NCI-H345 treated with DMSO at 0.1 percent for 48 hours (cell line): ENCODE measurements at regions not wholly inside any gene's neighbourhood (a gene's known extent, or its start where the extent isn't known, plus 50 kb on each side); places are given as distances from the start of the nearest gene placed in this dataset.
A peak's percentile ranks its signal among the peaks of the same experiment; 100 is the strongest.
"Not testable (repeated sequence)": the region's sequence is repeated elsewhere in the genome, so short reads cannot be mapped to it uniquely, and the experiment has no call there.

ENCODE experiments used
- DNase-seq: peaks from one replicate; lab custom pipeline; 2025; ENCODE audit not compliant: unreplicated experiment; lab: John Stamatoyannopoulos, UW

DNA sequence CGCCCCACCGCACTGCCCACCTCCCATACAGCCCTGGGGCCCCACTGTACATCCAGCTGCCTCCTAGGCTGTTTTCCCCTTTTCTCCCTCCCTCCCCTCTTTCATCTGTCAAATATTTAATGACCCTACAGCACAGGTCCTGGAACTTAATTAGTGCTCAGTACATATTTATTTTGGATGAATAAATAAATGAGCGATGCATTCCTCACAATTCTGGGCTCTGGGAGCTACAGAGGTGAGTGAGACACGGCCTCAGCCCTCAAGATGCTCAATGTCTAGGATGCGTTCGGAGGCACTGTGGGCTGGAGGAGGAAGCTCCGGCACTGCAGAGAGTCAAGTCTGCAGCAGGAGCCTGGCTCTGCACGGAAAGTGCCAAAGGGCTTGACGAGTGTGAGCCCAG, 175.0 kb downstream of the FAM43A start:
- no peak for DNase-seq

DNA sequence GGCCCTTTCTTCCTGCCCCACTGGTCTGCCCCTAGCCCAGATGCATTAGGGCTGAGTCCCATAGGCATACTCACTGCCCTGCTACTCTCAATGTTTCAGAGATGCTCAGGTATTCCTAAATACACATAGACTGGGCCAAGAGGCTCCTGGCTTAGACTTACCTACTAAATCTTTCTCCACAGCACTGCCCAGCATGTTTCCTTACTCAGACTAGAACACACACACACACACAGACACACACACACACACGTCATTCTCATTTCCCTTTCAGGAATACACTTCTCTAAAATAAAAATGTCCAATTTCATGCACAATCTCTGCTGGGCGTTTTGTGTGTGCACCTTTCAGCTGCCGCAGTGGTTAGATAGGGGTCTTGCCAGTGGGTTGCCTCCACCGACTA, 175.7 kb downstream of the FAM43A start:
- DNase-seq: no peak

DNA sequence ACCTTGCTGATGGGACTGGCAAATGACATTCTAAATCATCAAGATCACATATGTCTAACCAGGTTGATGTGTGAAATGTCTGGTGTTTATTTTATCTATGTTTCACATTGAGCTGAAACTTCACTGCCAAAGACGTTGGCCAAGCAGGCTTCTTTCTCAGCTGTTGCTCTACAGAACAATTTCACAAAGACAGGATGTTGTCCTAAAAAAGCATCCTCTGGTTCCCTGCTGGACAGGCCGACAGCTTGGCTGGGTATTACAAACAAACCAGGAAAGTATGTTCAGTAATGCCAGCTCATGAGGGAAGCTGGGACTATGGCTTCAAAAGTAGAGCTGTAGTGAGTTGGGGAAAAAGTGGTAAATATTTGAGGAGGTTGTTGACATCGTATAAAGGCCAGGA, 179.4 kb downstream of the FAM43A start:
- no peak for DNase-seq

DNA sequence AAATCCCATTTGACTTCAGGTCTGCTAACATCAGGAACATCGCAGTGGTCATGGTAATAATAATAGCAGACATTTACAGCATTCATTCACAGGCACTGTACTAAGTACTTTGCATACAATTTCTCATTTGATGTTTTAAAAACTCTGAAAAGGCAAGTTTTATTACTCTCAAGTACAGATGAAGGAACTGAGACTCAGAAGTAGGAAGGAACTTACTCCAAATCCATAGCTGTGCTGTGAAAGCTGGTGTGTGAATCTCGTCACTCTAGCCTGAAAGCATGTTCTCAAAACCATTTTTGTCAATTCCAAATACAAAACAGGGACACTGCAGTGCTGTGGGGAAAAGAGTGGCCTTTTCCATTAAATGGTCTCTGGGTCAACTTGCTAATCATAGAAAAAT, 179.9 kb downstream of the FAM43A start:
- no peak for DNase-seq

DNA sequence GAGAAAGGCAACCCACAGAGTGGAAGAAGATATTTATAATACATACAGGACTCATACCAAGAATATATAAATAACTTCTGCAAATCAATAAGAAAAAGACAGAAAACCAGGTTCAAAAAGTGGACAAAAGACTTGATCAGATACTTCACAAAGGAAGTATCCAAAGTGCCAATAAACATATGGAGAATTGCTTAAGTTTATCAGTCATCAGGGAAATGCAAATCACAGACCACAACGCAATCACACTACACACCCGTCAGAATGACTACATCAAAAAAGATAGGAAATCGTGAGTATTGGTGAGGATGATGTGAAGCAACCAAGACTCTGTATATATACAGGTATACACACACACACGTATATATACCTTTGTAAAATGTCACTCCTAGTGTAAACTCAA, 180.6 kb downstream of the FAM43A start:
- DNase-seq: no peak

DNA sequence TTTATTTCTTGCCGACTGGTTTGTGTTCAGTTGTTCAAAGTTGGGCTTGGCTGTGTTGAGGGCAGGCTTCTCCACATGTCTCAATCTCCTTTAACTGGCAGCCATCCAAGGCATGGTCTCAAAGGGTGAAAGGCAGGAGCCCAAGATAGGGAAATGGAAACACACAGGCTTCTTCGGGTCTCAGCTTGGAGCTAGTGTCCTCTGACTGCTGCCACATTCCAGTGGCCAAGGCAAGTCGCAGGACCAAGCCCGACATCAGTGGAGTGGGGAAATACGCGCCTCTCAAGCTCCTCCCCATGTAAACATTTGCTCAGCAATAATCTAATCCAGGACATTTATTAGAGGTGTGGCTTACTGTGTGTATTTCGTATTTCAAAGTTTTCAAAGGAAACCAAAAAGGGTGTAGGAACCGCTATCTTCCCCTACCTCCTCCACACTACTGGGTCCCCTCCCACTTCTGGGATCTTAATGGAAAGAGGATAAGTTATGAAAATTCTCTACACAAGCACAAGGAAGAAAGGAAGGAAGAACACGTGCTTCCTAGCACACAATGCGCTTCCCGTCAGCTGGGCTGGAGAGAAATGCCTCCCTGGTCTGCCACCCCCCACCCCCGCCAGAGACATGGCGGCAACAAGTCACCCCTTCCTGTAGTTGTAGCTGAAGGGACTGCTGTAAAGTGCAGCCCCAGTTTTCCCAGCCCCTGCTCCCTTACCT, 181.7 kb downstream of the FAM43A start:
- DNase-seq: no peak

DNA sequence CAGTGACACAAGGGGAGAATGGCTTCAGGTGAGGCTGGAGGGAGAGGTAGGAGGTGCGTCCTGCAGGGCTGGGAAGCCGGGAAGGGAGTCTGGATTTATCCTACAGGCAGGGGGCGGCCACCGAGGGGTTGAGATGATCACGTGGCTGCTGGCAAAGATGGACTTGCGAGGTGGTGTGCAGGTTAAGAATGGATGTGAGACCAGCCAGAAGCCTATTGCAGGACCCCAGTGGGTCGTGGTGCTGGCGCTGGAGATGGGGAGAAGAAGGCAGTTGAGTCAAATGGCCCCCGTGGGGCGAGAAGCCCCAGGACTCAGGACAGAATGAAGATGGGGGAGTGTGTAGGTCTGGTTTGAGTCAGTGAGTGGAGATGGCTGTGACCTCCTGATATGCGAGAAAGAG, 183.1 kb downstream of the FAM43A start:
- DNase-seq: no peak

DNA sequence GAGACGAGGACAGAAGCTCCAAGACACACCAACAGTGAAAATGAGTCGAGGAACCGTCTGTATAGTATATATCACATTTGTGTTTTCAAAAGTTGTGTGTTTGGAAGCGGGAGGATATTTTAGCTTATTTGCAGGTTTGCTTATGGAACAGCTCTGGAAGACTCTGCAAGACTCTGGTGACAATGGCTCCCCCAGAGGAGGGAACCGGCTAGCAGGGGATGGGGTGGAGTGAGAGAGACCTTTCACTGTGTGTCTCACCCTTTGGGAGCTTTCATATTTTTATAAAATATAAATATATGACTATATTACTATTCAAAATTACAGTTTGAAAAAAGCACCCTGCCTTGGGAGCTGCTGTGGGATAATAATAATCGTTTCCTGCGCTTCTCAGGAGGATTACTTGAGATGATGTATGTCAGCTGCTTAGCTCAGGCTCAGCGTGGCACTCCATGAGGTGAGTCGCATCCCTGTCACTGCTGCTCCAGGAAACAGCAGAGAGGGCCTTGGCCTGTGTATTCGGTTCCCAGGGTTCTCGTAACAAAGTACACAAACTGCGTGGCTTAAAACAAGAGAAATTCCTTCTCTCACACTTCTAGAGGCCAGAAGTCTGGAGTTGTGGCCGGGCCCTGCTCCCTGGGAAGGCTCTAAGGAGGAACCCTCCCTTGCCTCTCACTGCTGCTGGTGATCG, 183.9 kb downstream of the FAM43A start:
- no peak for DNase-seq

DNA sequence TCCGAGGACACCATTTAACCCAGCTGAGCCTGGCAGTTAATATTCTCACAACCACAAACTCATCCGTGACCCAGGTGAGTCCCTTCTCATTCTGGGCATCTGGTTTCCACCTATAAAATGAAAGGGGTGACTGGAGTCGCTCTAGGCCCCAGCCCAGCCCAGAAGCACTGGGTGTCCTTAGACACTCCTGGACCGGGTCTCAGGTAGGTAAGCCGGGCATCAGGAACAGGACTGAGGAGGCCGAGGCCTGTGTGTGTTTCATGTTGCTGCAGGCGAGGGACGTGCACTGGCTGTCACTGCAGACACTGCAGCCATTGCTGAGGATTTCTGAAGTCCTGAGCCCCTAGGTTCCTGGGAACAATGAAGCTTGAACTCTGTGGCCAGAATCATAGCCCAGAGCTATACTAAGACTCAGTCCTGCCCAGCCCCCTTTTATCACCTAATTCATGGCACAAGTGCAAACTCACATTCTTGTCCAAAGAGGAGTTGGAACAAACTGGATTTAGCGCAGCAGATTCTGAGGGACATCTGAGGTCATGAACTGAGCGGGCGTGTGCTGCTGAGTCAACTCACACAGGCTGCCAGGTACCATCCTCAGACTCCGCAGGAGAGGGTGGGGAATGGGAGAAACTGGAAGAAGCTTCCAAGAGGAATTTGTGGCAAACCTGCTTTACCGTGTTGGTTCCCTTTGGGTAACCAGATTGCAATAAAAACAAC, 184.9 kb downstream of the FAM43A start:
- no peak for DNase-seq

DNA sequence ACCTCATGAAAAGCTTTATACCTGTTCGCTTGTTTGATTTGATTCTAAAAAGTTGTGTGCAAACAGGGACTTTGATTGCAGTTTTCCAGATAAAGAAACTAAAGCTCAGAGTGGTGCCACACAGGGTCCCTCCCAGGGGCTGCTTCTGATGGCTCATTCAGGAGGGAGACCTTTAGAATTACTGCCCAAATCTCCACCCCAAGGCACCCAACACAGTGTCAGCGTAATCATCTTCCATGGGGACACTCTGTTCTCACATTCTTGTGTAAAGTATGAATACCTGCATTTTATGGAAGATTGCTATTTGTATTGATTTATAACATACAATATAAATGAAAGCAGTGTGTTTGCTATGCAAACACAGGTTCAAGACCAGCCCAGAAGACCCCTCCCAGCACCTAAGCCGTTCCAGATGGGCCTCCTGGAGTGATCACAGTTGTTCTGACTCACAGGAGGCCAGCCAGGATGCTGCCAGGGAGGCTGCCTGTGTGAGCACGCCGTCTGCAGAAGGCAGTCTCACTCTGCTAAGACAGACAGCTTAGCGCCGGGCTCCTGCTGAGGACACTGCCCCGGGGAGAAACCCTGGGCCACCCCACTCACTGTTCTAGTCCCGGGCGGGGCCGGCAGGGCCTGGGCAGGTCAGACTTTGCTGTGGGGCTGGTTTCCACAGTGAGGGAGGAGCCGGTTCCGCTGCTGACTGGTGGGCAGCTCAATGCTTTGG, 185.6 kb downstream of the FAM43A start:
- peak; percentile 89 for DNase-seq

DNA sequence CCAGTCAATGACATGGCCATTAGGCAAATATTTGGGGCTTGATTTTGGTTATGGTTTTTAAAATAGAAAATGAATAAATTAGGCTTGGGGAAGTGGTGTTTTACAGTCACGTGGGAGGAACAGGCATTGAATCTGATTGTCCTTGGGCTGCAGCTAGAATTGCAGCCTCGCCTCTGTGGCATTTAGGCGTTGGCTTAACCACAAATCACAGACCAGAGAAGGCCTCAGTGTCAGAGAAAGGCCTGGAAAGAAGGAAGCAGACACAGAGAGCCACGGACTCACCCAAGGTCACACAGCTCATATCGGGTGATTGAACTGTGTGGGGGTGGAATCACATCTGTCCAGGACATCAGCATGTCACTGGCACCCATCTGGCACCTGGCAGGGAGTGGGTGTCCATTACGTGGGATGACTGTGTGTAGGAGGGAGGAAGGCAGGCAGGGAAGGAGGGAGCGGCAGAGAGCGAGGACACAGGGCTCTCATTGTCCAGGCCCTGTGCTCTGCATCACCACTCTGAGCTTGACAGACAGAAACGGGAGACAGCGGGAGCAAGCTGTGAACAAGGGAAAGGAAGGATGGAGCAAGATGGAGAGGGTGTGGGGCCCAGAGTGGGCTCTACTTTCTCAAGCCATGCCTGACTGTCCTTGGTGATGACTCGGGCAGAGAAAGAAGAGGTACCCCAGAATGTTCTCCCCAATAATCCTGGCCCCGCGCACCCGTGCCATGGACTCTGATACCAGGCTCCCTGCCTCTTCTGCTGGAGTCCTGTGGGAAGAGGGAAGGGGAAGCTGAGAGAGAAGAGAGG, 186.4 kb downstream of the FAM43A start:
- DNase-seq: no peak

DNA sequence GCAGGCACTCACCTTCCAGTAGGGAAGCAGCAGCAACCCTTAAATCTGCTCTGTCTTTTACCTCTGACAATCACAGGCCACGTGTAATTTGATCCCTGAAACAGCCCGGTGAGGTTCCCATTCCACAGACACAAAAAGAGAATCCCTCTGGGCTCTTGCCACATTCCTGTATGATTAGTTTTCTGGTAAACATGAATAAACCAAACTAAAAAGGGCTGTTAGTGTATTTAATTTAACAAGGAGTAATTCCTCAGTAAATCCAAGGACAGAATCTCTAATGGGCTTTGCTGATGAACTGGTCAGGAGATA, 186.9 kb downstream of the FAM43A start:
- DNase-seq: no peak

DNA sequence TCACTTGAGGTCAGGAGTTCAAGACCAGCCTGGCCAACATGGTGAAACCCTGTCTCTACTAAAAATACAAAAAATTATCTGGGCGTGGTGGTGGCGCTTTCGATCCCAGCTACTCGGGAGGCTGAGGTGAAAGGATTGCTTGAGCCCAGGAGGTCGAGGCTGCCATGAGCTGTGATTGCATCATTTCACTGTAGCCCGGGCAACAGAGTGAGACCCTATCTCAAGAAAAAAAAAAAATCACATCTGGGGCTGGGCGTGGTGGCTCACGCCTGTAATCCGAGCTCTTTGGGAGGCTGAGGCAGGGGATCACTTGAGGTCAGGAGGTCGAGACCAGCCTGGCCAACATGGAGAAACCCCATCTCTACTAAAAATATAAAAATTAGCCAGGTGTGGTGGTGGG, 187.8 kb downstream of the FAM43A start:
- DNase-seq: not testable (repeated sequence)

DNA sequence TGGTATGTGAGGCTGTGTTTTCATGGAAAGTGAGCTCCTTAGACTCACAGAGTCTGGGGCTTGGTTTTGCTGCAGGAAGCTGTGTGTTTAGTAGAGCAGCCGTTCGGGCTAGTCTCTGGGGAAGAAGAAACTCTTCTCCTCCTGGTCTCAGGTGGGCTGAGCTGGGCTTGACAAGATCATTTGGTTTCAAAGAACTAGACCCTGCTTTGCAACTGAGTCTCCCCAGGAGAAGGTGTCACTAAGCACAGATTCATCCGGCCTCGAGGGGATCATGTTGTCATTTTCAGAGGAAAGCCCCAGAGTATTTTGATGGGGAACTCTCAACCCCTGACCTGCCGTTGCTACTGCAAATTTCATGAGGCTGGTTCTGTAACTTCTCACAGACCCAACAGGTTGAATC, 188.5 kb downstream of the FAM43A start:
- DNase-seq: no peak

DNA sequence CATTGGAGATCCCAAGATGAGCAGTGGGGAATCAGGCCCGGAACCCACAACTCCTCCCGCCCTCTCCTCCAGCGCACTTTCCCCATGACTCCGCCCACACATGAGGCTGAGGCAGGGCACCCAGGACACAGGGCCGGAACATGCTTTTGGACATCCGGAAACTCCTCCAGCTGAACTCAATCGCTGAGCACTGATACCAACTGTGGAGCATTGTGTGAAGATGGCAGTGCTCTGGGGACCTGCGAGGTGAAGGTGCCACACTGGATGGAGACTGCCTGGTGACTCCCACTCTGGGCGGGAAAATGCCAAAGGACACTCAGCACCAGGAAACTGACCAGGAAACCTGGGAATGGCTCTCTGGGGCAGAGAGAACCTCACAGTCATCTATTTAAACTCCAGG, 189.1 kb downstream of the FAM43A start:
- no peak for DNase-seq

DNA sequence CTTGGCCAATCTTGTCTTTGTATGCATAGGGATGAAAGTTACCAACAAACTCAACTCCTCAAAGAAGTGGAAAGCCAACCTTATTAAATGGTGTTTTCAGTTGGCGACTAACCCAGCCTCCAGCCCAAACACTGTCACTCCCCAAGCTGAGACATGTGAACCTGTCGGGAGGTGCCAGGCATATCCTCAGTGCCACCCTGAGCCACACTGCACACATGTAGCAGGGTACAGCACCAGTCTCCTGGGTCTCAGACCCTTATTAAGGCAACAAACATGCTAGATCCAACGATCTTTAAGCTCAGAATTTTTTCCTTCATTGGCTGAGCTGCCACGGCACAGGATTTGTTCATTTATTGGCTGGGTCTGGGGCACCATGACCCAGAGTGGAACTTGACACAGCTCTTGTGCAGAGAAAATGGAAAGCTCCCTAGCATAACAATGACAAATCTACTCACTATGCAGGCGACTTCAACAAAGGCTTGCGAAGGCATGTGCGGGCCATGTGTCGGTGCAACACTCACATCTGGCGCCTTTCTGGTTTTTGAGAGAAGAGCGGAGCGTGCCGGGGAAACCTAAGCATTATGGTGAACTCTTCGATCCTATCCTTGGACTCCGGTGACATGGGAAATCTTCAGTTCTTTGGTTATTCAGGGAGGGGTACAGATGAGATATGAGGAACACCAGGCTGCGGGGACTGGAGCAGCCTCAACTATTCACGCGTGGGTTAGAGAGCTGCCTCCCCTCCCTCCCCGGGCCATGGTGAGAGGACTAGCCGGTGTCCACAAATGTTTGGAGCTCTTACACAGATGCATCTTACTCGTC, 190.1 kb downstream of the FAM43A start:
- DNase-seq: no peak

DNA sequence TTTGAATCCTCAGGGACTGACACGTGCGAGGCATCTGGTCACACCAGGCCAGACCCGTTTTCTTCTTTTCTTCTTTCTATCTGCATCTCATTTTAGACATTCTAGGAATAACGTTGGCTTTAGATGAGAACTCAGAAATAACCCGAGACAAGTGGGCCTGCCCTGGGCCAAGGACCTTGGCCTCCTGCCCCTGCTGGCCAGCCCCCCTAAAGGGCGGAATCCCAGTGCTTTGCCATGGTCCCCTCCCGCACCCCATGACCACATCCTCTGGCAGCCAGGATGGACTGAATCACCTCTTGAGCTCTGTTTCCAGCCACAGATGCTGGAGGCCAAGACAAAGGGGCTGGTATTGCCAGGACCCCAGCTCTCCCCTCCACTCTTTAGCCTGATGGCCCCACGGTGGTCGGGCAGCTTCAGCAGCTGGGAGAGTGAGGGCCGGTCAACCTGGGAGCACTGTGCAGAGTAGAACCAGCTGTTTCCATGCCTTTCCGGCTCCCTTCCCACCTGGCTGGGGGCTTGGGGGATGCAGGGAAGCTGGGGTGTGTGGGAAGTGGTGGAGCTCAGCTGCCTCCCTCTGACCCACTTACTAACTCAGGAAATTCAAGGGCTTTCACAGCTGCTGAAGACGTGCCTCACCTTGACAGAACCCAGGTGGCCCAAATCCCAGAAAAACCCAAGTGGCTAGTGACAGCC, 190.9 kb downstream of the FAM43A start:
- no peak for DNase-seq

DNA sequence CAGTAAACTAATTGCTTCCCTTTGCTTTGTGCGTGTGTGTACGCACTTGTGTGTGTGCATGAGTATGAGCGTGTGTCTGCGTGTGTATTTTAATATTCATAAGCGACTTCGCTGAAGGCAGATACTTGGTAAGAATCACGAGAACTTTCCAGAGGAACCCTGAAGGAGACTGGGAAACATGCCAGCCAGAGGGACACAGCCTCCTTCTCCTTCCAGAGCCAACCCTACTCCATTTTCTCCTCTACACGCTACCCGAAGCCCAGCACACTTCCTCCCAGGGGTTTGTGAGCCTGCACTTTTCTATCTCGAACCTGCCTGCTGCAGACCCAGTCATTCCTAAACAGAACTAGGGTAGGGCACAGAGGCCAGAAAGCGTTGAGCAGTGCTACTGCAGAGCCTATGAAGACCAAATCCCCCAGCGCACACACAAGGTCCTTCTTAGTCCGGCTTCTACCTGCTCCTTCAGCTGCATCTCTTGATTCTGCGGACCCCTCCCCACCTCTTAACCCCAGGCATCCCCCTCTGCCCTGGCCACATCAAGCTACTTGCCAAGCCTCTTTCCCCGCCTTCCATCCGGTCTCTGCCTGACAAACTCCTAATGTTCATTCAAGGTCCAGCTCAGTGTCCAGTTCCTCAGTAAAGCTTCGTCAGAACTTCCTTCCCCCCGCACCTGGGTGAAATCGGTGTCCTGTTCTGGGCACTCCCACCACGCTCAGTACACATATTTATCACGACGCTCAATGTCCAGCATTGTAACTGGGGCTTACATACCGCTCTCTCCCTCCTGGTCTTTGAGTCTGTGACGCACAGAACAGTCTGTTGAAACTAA, 191.8 kb downstream of the FAM43A start:
- DNase-seq: no peak
